ENCODE measurements at regions not wholly inside any gene's neighbourhood (a gene's known extent, or its start where the extent isn't known, plus 50 kb on each side); places are given as distances from the start of the nearest gene placed in this dataset.

DNA sequence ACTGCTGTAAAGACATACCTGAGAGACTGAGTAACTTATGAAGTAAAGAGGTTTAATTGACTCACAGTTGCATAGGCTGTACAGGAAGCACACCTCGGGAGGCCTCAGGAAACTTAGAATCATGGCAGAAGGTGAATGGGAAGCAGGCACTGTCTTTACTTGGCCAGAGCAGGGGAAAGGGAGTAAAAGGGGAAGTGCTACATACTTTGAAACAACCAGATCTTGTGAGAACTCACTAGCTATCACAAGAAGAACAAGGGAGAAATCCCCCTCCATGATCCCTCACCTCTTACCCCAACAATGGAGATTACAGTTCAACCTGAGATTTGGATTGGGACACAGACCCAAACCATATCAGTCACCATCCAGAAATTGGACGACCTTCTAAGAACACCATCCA is 1285.8 kb upstream of the CDH9 start (continued):
- TF ChIP-seq, protein P1, sequence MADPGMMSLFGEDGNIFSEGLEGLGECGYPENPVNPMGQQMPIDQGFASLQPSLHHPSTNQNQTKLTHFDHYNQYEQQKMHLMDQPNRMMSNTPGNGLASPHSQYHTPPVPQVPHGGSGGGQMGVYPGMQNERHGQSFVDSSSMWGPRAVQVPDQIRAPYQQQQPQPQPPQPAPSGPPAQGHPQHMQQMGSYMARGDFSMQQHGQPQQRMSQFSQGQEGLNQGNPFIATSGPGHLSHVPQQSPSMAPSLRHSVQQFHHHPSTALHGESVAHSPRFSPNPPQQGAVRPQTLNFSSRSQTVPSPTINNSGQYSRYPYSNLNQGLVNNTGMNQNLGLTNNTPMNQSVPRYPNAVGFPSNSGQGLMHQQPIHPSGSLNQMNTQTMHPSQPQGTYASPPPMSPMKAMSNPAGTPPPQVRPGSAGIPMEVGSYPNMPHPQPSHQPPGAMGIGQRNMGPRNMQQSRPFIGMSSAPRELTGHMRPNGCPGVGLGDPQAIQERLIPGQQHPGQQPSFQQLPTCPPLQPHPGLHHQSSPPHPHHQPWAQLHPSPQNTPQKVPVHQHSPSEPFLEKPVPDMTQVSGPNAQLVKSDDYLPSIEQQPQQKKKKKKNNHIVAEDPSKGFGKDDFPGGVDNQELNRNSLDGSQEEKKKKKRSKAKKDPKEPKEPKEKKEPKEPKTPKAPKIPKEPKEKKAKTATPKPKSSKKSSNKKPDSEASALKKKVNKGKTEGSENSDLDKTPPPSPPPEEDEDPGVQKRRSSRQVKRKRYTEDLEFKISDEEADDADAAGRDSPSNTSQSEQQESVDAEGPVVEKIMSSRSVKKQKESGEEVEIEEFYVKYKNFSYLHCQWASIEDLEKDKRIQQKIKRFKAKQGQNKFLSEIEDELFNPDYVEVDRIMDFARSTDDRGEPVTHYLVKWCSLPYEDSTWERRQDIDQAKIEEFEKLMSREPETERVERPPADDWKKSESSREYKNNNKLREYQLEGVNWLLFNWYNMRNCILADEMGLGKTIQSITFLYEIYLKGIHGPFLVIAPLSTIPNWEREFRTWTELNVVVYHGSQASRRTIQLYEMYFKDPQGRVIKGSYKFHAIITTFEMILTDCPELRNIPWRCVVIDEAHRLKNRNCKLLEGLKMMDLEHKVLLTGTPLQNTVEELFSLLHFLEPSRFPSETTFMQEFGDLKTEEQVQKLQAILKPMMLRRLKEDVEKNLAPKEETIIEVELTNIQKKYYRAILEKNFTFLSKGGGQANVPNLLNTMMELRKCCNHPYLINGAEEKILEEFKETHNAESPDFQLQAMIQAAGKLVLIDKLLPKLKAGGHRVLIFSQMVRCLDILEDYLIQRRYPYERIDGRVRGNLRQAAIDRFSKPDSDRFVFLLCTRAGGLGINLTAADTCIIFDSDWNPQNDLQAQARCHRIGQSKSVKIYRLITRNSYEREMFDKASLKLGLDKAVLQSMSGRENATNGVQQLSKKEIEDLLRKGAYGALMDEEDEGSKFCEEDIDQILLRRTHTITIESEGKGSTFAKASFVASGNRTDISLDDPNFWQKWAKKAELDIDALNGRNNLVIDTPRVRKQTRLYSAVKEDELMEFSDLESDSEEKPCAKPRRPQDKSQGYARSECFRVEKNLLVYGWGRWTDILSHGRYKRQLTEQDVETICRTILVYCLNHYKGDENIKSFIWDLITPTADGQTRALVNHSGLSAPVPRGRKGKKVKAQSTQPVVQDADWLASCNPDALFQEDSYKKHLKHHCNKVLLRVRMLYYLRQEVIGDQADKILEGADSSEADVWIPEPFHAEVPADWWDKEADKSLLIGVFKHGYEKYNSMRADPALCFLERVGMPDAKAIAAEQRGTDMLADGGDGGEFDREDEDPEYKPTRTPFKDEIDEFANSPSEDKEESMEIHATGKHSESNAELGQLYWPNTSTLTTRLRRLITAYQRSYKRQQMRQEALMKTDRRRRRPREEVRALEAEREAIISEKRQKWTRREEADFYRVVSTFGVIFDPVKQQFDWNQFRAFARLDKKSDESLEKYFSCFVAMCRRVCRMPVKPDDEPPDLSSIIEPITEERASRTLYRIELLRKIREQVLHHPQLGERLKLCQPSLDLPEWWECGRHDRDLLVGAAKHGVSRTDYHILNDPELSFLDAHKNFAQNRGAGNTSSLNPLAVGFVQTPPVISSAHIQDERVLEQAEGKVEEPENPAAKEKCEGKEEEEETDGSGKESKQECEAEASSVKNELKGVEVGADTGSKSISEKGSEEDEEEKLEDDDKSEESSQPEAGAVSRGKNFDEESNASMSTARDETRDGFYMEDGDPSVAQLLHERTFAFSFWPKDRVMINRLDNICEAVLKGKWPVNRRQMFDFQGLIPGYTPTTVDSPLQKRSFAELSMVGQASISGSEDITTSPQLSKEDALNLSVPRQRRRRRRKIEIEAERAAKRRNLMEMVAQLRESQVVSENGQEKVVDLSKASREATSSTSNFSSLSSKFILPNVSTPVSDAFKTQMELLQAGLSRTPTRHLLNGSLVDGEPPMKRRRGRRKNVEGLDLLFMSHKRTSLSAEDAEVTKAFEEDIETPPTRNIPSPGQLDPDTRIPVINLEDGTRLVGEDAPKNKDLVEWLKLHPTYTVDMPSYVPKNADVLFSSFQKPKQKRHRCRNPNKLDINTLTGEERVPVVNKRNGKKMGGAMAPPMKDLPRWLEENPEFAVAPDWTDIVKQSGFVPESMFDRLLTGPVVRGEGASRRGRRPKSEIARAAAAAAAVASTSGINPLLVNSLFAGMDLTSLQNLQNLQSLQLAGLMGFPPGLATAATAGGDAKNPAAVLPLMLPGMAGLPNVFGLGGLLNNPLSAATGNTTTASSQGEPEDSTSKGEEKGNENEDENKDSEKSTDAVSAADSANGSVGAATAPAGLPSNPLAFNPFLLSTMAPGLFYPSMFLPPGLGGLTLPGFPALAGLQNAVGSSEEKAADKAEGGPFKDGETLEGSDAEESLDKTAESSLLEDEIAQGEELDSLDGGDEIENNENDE (IDR thresholded peaks at IDR 0.05; ENCODE audit: insufficient replicate concordance, low read length) = no peak

Measured in H1 (cell line).